NCI-H510A (cell line): ENCODE measurements at regions not wholly inside any gene's neighbourhood (a gene's known extent, or its start where the extent isn't known, plus 50 kb on each side); places are given as distances from the start of the nearest gene placed in this dataset.
"Not testable (repeated sequence)": the region's sequence is repeated elsewhere in the genome, so short reads cannot be mapped to it uniquely, and the experiment has no call there.

Experiments
- DNase-seq: peaks from one replicate; lab custom pipeline; 2025; lab: John Stamatoyannopoulos, UW

DNA sequence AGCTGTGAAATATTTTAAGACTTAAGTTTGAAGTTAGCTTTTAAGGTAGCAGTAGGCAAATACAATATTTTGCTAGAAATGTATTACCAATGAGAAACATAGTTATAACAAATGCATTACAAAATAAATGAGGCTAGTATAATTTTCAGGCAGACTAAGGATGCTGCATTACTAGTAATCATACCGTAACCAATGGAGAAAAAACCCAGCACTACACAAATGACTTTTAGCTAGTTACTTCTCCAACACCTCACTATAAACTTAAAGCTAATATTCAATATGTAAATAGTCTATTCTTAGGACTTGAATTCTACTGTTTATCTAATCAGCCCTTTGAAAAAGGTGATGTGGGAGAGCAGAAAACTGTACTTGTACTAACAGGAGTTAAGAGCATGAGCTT is 285.3 kb upstream of the KLF14 start:
- no peak for DNase-seq

DNA sequence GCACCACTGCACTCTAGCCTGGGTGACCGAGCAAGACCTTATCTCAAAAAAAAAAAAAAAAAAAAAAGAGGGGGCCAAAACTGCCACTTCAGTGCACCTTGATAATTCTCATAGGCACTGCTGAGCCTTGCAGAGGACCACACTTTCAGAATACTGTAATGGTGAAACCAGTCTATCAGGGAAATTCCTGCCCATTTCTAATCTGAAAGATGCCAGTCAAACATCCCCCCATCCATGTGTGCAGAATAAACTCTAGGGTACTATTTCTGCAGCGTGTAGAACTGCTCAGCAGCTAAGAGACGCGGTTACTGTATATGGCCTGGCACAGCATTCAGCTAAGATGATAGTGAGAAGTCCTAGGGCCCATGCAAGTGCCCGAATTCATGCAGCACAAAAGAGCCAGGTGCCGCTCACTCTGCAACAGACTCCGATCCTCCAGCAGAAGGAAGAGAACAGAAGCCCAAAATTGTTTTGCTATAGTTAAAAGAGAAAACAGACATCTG is 286.8 kb upstream of the KLF14 start:
- no peak for DNase-seq

DNA sequence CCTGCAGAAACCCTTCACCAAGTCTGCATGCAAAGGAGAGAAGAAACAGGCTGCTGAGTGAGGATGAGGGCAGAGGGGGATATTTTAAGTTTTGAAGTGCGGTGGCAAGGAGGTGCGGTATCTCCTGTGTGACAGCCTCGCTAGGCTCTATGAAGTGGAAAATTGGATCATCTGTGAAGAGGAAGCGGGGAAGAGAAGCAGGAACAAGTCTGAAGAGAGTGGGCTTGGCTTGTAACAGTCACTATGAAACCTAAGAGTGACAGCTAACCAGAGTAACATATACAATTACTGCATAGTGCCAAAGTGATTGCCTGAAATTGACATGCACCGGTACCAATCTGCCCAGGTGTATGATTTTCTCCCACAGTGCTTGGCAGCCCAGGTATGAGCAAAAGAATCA is 287.5 kb upstream of the KLF14 start:
- no peak for DNase-seq

DNA sequence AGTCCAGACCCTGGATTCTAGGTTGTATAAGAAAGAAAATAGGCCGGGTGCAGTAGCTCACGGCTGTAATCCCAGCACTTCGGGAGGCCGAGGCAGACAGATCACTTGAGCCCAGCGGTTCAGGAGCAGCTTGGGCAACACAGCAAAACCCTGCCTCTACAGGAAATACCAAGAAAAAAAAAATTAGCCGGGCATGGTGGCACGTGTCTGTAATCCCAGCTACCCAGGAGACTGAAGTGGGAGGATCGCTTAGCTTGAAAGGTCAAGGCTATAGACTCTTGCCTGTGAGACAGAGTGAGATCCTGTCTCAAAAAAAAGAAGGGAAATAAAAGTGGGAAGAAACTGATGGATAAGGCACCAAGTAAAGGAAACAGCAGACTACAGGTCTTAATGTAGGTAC is 287.9 kb upstream of the KLF14 start:
- DNase-seq, result no peak

DNA sequence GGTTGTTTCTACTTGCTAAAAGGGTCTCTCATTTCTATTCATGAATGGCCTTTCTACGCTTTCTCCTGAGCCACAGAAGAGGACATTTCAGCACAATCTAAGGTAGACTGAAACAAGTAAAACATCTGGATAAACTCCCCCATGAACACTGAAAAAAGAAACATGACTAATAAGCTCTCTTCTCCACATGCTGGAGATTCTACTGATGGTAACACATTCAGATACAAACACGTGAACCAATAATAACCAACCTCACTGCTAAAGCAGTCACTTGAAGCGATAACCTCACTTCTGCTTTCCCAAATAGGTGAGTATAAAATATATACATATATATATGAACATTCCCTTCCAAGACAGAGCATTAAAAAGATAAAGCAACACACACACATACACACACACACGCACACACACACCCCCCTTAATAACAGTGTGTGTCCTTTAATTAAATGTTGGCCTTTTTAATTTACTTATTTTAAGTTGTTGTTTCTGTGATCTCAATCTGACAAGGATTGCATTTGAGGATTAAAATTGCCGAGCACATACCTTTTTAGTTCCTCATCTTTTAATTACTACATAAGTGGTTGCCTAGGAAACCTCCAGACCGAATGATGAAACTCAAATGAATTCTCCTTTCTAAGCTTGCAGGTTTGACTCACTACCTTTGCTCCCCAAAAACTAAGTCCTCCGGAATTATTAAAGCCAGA is 292.4 kb upstream of the KLF14 start:
- DNase-seq, result no peak

DNA sequence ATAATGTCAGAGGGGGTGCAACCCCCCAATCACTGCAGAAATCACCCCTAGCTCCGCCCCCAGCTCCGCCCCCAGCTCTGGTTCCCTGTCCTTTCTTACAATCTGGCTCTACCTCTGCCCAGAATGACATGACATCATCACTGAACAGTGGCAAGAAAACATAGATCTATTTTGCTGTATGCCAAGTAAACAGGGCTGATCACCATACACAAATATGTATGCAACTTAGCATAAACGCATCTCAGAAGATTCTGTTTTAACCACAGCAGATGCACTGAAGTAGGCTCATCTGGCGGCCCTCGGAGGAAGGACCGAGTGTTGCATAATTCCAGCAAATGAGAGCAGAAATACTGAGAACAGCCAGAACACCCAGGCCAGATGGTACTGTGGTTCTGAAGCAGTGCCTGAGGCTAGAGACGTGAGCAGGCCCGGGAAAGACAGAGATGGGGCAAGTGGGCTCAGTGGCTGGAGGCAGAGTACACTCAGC is 293.3 kb upstream of the KLF14 start:
- DNase-seq, result no peak

DNA sequence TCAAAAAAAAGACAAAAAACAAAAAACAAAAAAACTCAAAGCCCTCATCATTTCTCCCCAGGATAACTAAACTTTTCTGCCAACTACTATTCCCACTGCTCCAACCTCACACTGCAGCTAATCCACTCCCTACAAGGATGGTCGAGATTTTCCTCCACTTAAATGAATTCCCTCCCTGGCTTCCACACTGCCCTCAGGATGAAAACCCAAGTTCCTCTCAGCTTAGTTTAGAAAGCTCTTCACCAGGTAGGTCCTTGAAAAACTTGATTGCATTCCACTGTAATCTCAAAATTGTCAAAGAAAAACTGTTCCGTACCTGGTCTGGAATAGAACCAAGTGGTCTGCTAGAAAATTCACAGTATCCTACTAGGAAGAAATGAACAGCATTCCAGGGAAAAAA is 294.3 kb upstream of the KLF14 start:
- DNase-seq, result no peak

DNA sequence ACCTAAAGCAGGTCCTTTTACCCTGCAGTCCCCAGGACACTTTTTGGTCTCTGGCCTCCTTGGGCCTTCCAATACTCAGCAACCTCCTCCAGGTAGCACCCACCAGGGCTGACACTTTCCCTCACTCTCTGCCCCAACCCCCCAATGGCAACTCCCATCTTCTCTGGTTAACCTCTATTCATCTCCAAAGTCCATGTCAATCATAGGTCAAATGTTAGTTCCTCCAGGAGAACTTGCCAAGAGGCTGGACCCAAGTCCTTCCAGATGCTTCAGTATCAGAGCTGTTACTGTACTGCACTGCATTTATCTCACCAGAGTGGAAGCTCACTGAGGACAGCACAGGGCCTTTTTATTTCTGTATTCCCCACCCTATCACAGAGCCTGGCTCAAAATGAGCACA is 295.0 kb upstream of the KLF14 start:
- no peak for DNase-seq

DNA sequence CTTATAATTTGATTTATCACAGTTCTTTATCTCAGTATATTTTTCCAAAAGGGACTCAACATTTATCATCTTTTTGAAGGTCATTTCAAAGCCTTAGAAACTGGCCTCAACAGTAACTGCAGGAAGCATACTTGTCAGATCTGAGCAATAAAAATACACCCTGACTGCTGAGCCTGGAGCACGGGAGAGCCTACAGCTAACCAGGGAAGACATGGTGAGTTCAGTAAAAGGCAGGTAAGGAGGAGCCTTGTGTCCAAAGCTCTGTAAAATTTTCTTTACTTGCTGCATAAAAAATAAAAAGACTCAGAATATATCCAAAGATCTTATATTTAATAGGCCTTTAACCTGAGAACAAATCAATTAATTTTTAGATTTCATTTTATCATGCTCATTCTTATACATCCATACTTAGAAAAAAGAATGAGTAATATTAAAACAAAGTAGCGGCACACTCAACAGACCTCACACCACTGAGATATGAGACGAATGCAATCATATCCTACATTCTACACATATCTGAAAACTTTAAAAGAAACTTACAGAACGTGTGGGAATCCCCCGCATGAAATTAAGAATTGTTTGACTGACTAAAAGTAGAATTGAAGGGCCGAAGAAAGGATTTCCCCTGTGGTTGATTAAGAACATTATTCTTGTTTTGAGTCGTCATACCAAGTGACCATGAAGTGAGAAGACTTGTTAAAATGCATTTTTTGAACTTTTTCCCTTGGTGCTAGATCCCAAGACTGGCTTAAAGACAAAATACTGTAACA is 296.4 kb upstream of the MKLN1 start:
- no peak for DNase-seq

DNA sequence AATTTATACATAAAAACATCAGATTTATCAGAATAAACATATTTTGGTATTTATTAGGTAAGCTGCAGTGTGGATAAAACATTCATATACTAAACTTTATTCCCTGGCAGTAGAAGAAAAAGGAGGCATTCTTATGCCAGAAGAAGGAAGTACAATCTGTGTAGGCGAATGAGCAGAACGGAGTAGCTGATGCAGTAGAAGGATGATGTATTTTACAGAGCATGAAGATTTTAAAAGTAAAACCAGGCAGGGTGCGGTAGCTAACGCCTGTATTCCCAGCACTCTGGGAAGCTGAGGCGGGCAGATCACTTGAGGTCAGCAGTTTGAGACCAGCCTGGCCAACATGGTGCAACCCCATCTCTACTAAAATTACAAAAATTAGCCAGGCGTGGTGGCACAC is 294.9 kb upstream of the MKLN1 start:
- no peak for DNase-seq

DNA sequence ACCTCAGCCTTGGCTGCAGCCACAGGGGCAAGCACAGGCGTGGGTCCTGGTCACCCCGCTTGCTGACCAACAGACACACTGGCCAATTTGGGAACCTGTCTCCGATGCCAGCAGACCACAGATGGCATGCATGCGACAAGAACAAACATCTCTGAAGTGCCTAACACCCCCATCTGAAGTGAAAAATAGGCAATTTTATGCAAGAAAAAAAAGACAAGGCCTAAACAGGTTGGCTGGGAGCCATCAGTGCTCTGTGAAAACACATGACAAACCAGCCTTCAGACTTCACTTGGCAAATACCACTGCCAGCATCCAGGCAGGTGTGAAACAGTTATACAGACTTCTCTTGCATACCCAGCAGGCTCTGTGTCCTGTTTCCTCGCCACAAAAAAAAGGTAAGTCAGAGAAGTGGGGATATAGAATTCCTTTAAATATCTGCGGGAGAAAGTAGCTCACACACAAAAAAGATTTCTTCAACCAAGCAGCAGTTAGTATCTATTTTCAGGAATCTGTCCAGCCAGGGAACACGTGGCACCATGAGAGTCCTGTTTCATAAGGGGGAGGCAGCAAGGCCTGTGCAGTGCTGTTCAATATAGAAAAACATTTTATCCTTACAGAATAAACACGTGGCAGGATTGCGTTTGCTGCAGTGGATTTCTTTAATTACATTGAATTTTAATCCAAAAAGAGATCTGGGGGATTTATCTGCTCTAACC is 293.4 kb upstream of the MKLN1 start:
- DNase-seq, result no peak

DNA sequence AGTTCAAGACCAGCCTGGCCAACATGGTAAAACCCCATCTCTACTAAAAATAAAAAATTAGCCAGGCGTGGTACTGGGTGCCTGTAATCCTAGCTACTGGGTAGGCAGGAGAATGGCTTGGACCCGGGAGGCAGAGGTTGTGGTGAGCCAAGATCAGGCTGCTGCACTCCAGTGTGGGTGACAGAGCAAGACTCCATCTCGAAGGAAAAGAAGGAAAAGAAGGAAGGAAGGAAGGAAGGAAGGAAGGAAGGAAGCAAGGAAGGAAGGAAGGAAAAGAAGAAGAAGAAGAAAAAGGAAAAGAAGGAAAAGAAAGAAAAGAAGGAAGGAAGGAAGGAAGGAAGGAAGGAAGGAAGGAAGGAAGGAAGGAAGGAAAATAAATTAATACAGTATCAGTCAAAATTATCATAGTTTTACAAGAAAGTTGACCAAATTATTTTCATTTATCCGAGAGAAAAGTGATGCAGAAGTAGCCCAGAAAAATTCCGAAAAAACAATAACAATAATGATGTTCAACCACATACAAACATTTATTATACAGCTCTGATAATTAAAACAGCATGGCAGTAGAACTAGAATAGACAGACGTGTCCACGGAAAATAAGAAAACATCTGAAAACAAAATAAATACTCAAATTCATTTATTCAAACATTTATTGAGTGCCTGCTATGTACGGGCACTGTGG is 292.4 kb upstream of the MKLN1 start:
- no peak for DNase-seq

DNA sequence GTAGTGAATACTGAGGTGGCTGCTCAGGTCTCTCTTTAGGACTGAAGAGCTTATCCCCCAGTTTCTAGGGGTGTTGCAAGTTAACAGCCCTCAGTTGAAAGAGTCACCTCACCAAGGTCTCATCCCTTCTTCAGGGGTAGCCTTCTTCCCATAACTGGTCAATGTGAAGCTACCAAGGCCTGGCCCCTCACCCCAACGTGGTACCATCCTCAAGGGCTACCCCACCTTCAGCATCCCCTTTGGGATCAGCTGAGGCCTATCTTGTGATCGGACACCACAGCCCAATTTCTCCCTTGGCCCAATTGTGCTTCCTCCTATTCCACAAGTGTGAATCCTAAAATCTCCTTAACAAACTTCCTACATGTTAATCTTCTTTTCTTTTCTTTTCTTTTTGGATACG is 289.5 kb upstream of the MKLN1 start:
- DNase-seq, result no peak

DNA sequence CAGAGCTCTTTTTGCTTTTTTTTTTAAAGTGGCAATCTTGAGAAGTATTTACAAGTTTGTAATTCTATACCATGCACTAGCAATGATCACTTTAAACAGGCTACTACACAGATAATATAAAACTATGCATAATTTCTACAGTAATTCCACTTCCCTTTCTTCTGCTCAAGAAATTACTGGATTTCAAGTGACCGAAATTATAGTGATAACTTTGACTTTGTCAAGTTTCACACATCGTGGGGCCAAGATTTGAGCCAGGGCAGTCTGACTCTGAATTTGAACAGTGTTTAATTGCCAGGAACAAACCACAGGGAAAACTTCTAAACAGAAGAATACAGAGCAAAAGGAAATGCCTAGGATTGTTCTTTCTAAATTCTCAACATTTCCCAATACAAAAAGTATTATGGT is 288.3 kb upstream of the MKLN1 start:
- no peak for DNase-seq

DNA sequence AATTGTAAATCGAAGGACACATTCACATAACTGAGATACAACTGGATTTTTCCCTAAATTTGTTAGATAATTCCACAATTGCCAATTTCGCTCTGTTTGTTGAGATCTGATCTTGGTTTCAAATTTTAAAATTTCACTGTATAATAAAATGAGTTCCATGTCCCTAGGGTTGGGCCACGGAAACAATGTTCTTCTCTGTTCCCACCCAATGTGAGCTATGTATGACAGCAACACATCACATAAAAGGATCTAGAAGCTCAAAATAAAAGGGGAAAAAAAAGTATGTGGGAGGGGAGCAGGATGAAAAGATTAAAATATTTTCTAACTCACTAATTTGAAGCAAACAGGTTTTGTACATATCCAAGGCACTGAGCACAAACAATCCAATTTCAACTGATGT is 287.8 kb upstream of the MKLN1 start:
- no peak for DNase-seq

DNA sequence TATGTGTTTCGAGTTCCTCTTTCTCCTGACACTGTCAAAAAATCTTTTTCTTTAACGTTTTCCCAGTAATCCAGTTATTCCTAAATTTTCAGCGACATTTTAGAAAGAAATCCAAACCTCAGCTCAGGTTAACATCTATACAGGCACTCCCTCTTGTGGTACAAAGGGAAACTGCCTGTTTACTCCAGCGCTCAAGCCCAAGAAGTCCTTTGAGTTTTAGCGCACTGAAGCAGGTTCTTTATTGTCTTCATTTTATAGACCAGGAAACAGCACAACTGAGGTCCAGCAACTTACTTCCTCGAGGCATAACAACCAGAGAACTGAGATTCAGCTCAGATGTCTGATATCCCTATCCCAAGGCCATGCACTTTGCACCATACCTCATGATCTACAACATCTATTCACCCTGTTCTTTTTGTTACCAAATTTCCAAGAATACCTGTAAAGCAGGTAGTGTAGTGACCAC is 287.2 kb upstream of the MKLN1 start:
- DNase-seq, result no peak

DNA sequence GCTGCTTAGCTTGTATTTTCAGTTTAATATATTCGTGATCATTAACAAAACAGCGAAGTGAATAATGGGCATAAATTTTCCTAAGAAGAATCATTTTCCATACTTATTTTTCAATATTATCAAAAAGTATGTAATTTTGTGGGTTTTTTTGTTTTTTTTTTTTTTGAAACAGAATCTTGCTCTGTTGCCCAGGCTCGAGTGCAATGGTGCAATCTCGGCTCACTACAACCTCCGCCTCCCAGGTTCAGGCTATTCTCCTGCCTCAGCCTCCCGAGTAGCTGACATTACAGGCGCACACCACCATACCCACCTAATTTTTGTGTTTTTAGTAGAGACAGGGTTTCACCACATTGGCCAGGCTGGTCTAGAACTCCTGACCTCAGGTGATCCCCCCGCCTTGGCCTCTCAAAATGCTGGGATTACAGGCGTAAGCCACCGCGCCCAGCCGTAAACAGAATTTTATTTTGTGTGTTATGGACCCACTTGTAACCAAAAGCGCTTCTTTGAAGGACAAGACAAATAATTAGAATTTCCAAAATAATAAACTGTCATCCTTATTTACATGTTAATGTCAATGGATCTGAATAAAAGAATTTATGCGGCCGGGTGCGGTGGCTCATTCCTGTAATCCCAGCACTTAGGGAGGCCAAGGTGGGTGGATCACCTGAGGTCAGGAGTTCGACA is 286.5 kb upstream of the MKLN1 start:
- not testable (repeated sequence) for DNase-seq

DNA sequence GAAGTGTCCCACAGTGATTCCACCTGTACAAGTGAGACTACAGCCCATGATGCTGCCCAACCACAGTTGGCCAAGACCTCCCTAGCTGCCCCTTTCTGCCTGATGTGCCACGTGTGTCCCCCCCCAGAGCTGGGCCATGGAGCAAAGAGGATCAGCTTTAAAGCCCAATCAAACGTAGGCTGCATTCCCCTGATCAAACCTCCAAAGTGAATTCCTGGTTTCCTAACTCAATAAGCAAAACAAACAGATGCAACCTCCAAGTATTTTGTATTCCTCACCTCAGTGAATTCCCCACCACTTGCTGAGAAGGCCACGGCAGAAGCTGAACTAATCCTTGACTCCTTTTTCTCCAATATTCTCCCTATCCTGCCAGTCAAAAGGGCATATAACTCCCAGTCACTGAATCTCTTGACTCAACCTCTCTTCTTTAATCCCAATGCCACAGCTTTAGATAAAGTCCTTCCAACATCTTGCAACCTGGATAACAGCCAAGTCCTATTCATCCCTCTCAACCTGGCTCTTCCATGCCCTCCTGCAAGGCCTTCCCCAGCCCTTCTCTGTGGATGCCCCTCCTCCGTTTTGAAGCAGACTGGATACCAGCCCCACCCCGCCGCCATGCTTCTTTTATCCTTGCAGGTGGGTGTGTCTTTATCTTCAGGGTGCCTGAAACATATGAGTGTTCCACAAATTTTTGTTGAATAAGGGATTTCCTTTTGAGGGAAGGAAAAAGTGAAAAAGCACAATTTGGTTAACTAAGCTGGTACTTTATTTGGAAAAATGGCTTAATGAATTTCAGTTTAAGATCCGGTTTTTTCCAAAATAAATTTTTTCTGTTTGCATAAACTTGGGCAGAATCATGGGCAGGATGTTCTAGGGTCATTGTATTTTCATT is 285.2 kb upstream of the MKLN1 start:
- DNase-seq, result no peak

DNA sequence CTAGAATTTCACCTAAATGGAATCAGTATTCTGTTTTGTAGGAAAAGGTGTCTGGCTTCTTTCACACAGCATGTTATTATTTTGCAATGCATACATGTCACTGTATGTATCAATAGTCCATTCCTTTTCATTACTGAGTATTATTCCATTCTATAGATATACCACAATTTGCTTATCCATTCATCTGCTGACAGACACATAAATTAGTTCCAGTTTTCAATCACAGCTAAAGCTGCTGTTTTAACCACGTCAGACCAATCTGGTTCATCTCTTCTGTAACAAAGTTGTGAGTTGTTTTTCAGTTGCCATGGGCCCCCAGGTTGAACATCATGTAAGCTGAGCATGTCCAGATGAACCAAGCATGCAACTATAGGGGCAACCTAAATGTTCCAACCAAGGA is 282.1 kb upstream of the MKLN1 start:
- no peak for DNase-seq

DNA sequence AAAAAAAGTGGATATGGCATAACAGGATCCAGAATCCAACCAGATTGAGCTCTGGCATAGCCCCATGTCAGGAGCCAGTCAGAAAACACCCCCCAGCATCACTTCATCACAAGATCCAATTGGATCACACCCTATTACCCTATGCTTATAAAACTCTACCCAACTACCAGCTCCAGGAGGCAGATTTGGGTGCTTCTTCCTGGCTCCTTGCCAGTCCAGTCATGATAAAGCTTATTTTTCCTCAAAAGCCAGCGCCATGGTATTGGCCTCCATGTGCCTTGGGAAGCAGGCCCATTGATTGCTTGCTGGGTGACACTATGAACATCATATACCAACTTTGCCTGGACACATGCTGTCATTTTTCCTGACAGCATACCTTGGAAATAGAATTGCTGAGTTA is 281.4 kb upstream of the MKLN1 start:
- no peak for DNase-seq
